Loucy (cell line): ENCODE measurements at regions not wholly inside any gene's neighbourhood (a gene's known extent, or its start where the extent isn't known, plus 50 kb on each side); places are given as distances from the start of the nearest gene placed in this dataset.

Experiments used
- EZH2phosphoT487 ChIP-seq: fragments of 200-600 bp; IDR thresholded peaks from 2 replicates; pipeline ENCODE4 v1.6.1; 2018; ENCODE audit warnings: antibody characterized with exemption, mild to moderate bottlenecking, moderate library complexity, borderline replicate concordance
- TF ChIP-seq, protein P1 (sequence below): fragments of 200-600 bp; sonication (generic); conservative IDR thresholded peaks from 2 replicates; pipeline ENCODE4 v1.5.1; 2014; ENCODE audit warnings: mild to moderate bottlenecking, antibody characterized with exemption, low read length

DNA sequence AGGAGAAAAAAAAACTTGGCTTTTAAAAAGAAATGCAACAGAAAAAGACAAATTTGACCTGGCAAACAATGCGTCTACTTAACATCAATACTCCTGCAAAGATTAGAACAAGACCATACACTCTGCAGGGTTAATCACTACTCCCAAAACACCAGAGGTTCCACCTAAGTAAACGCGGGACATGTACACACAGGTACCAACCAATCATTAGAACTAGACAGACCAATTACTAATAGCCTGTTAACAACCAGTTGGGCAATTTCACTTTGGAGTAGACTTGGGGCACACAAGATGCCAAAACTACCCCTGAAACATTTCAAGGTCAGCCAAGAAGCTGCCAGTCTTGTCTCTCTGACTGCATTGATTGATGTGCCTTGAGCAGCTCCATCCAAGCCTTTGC, 125.8 kb downstream of the RRAGC start:
- TF ChIP-seq, protein P1, sequence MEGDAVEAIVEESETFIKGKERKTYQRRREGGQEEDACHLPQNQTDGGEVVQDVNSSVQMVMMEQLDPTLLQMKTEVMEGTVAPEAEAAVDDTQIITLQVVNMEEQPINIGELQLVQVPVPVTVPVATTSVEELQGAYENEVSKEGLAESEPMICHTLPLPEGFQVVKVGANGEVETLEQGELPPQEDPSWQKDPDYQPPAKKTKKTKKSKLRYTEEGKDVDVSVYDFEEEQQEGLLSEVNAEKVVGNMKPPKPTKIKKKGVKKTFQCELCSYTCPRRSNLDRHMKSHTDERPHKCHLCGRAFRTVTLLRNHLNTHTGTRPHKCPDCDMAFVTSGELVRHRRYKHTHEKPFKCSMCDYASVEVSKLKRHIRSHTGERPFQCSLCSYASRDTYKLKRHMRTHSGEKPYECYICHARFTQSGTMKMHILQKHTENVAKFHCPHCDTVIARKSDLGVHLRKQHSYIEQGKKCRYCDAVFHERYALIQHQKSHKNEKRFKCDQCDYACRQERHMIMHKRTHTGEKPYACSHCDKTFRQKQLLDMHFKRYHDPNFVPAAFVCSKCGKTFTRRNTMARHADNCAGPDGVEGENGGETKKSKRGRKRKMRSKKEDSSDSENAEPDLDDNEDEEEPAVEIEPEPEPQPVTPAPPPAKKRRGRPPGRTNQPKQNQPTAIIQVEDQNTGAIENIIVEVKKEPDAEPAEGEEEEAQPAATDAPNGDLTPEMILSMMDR = no peak
- TF ChIP-seq EZH2phosphoT487 = no peak
